Prostate gland (tissue), 2 donors: ENCODE measurements at regions not wholly inside any gene's neighbourhood (a gene's known extent, or its start where the extent isn't known, plus 50 kb on each side); places are given as distances from the start of the nearest gene placed in this dataset.

Experiments
- DNase-seq: peaks from one replicate; pipeline ENCODE4 v3.0.0-alpha.2; 2019; ENCODE audit warnings: low spot score
- H3K27ac ChIP-seq, 2 donors: fragments of 200-600 bp; sonication (generic); 2 replicates each; pipeline ENCODE4 v1.5.1; 2017 to 2019
- H3K27me3 ChIP-seq: fragments of 200-600 bp; sonication (generic); replicated peaks from 2 replicates; pipeline ENCODE4 v1.5.1; 2019; ENCODE audit not compliant: insufficient read depth
- H3K36me3 ChIP-seq, 2 donors: fragments of 200-600 bp; sonication (generic); 1 replicate in 1 of 2; 2 replicates in 1 of 2; pipeline versions ENCODE4 v1.5.1 to v1.8.1; 2017 to 2019
- H3K4me1 ChIP-seq: fragments of 200-600 bp; sonication (generic); replicated peaks from 2 replicates; pipeline ENCODE4 v1.5.1; 2019
- H3K4me3 ChIP-seq, 2 donors: fragments of 200-600 bp; sonication (generic); 2 replicates each; pipeline ENCODE4 v1.5.1; 2017 to 2019
- H3K9me3 ChIP-seq: fragments of 200-600 bp; sonication (generic); 2 replicates; pipeline ENCODE4 v1.5.1; 2017
- CTCF ChIP-seq, 4 experiments: fragments of 200-600 bp in 2 of 4; fragments of 450-650 bp in 2 of 4; sonication (generic) in 2 of 4; IDR thresholded peaks; 1 replicate in 3 of 4; 2 replicates in 1 of 4; pipeline ENCODE4 v1.5.1; 2016 to 2019; ENCODE audit warnings: antibody characterized with exemption in 4 of 4, mild to moderate bottlenecking in 2 of 4, moderate library complexity in 2 of 4
- POLR2A ChIP-seq: fragments of 450-650 bp; IDR thresholded peaks from one replicate; pipeline ENCODE4 v1.6.1; 2016; ENCODE audit warnings: antibody characterized with exemption, mild to moderate bottlenecking
- POLR2AphosphoS5 ChIP-seq: sonication (generic); formaldehyde crosslinking; IDR thresholded peaks from one replicate; pipeline ENCODE4 v1.6.1; 2017; ENCODE audit warnings: antibody characterized with exemption
- WGBS: methylation state at CpG from one replicate; pipeline ENCODE4 v1.1.5; 2018; 5-methylcytosine and 5-hydroxymethylcytosine counted together
- intact Hi-C: fragments of 100-400 bp; cut with DNase I; formaldehyde crosslinking; loops from one replicate; pipeline ENCODE4 v1.14.2; 2022

GRCh38 chr3:106245400-106245799, 376.6 kb upstream of the CBLB start:
- Histone ChIP-seq H3K27ac (no peak overlapping the region), H3K9me3 (no peaks in the 10 kb centered on the region)

DNA sequence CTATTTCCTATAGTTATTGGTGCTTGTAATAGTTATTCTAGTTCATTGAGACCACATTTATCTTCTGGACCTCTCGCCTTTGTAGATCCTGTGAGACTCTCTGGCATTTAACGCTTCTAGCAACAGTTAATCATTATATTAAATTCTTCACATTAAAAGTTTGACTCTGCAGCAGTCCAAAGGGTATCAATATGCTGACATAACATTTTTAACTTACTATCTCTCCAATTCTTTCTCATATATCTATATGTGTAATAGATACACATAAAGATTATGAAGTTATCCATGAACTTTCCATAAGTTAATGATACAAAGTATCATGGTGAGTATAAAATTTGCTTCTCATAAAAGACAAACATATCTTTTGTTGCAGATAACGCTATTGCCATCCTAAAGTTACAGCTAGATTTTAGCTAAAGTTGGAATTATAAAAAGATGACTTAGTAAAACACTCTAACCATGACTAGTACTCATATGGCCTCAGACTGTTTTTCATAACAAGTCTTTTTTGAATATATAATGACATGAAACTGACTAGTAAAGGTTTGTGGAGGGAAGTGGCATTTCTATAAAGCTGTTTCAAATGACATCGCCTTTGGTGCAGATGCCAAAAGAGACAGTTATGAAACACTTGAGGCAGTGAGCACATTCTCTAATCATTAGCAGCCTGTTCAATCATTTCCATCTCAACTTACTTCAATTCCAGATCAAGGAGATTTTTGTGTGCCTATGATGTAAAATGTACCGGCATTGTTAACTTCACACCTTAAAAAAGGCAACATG, 379.3 kb upstream of the CBLB start:
- Histone ChIP-seq H3K4me3 (no peak overlapping the region), H3K36me3 (no peaks in the 10 kb centered on the region), H3K9me3 (no peaks in the 10 kb centered on the region), H3K27me3 (no peaks in the 10 kb centered on the region), H3K27ac (no peak overlapping the region), H3K4me1 (no peaks in the 10 kb centered on the region)
- intact Hi-C loops, result no loop called here
- no peak for TF ChIP-seq POLR2AphosphoS5
- TF ChIP-seq CTCF (IDR thresholded peaks at IDR 0.05), result no peak
- TF ChIP-seq POLR2A, result no peak
- DNase-seq, result no peak
- WGBS, result 92% methylated on average over 5 of the region's 5 CpGs

More at GRCh38 chr3:106245400-106245799, 376.6 kb upstream of the CBLB start:
- no peaks in the 10 kb centered on the region for H3K36me3 ChIP-seq
- no peak for DNase-seq
- no peaks in the 10 kb centered on the region for H3K27me3 ChIP-seq
- TF ChIP-seq POLR2A (no peak), POLR2AphosphoS5 (no peak), CTCF (IDR thresholded peaks at IDR 0.05) (no peak)
- no peak overlapping the region for H3K4me3 ChIP-seq
- no peaks in the 10 kb centered on the region for H3K4me1 ChIP-seq
- intact Hi-C loops, result no loop called here

GRCh38 chr3:106249159-106249558, 380.3 kb upstream of the CBLB start:
- no peak overlapping the region for H3K4me3 ChIP-seq
- H3K36me3 ChIP-seq, result no peaks in the 10 kb centered on the region
- 72% methylated on average over 2 of the region's 2 CpGs for WGBS
- TF ChIP-seq CTCF (IDR thresholded peaks at IDR 0.05) (no peak), POLR2AphosphoS5 (no peak), POLR2A (no peak)
- no peak for DNase-seq
- H3K27me3 ChIP-seq, result no peaks in the 10 kb centered on the region
- no peaks in the 10 kb centered on the region for H3K4me1 ChIP-seq
- intact Hi-C loops, result no loop called here
- H3K9me3 ChIP-seq, result no peaks in the 10 kb centered on the region
- H3K27ac ChIP-seq, result no peak overlapping the region

DNA sequence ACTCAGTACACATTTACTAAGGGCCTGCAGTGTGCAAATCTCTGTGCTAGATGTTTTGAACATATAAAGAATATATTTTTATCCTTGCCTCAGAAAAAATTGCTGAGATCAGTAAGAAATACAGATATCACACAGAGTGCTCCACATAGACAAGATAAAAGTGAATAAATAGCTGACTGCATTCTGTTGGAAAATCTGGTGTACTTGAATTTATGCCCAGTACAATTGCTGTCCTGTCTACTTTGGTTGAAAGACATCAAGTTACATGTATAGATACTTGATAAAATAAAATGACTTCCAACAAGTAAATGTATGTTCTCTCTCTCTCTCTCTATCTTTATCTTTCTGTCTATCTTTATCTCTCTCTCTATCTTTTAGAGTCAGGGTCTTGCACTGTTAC, 381.2 kb upstream of the CBLB start:
- intact Hi-C loops, result no loop called here
- H3K36me3 ChIP-seq, result no peaks in the 10 kb centered on the region
- H3K9me3 ChIP-seq, result no peaks in the 10 kb centered on the region
- no peaks in the 10 kb centered on the region for H3K27me3 ChIP-seq
- no peak for TF ChIP-seq CTCF (IDR thresholded peaks at IDR 0.05)
- TF ChIP-seq POLR2A, result no peak
- TF ChIP-seq POLR2AphosphoS5, result no peak
- no peak overlapping the region for H3K4me3 ChIP-seq
- DNase-seq, result no peak
- no peaks in the 10 kb centered on the region for H3K4me1 ChIP-seq
- H3K27ac ChIP-seq, result no peak overlapping the region

DNA sequence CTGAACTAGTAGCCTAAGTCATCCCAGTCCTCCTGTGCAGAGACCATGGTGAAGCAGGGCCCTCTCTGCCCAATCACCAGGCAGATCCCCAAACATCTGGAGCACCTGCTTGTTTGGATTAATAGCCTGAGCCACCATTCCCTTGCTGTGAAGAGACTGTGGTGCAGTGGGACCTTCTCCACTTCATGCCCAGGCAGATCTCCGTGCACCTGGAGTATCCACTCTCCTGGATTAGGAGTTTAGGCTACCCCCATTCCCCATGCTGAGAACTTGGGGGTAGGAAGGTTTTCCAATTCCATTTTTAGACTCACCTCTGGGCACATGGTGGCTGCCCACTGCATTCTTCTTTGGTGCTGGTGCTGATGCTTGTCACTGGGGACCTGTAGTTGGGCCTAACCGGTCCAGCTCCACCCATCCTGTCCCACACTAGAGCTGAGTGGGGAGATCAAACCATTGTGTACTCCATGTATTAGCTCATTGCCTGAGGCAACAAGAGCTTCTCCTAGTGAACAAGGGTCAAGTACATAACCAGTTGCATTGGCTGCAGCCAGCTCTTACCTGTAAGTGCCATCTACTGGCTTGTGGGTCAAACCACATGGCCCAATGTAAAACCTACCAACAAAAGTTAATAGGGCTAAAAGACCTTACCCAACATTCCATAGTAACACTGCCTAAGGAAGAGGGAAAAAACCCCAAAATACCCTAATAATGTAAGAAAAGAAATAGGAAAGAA, 382.5 kb upstream of the CBLB start:
- Histone ChIP-seq H3K36me3 (no peaks in the 10 kb centered on the region), H3K9me3 (no peaks in the 10 kb centered on the region), H3K27ac (no peak overlapping the region), H3K27me3 (no peaks in the 10 kb centered on the region), H3K4me1 (no peaks in the 10 kb centered on the region), H3K4me3 (no peak overlapping the region)
- WGBS, result 100% methylated on average over 2 of the region's 2 CpGs
- TF ChIP-seq CTCF (IDR thresholded peaks at IDR 0.05) (no peak), POLR2A (no peak), POLR2AphosphoS5 (no peak)
- intact Hi-C loops, result no loop called here
- DNase-seq, result no peak
